BJ (cell line): ENCODE measurements at regions not wholly inside any gene's neighbourhood (a gene's known extent, or its start where the extent isn't known, plus 50 kb on each side); places are given as distances from the start of the nearest gene placed in this dataset.

Source experiments
- CTCF ChIA-PET: fragments of 350-600 bp; formaldehyde crosslinking; extraction: SDS; loops from one replicate; lab custom pipeline; 2021; ENCODE audit warnings: antibody characterized with exemption, inconsistent platforms; lab: Yijun Ruan, JAX
- POLR2A ChIA-PET: fragments of 300-600 bp; sonication (Branson Sonifier 250); formaldehyde crosslinking; extraction: SDS; loops from one replicate; lab custom pipeline; 2021; ENCODE audit warnings: antibody characterized with exemption; lab: Charles Lee
- DNase-seq: peaks from one replicate; pipeline ENCODE4 v3.0.0-alpha.2; 2011; ENCODE audit warnings: low read depth
- H3K27me3 ChIP-seq: 2 replicates; pipeline ENCODE4 v1.6.0; 2011; ENCODE audit warnings: low read length; ENCODE audit not compliant: control insufficient read depth, insufficient read depth
- H3K36me3 ChIP-seq: 2 replicates; pipeline ENCODE4 v1.5.1; 2011; ENCODE audit warnings: low read length; ENCODE audit not compliant: control insufficient read depth, insufficient read depth
- H3K4me3 ChIP-seq: 2 replicates; pipeline ENCODE4 v1.5.1; 2011; ENCODE audit warnings: low read depth, mild to moderate bottlenecking, control low read depth, low read length
- TF ChIP-seq, protein P1 (sequence below): IDR thresholded peaks from 2 replicates; pipeline ENCODE4 v1.5.1; 2011; ENCODE audit warnings: low read depth, mild to moderate bottlenecking, control low read depth, inconsistent platforms, low read length, moderate library complexity; ENCODE audit not compliant: insufficient read depth

GRCh38 chr3:76859596-76859995 is 180.3 kb upstream of the ROBO2 start:
- TF ChIP-seq, protein P1, sequence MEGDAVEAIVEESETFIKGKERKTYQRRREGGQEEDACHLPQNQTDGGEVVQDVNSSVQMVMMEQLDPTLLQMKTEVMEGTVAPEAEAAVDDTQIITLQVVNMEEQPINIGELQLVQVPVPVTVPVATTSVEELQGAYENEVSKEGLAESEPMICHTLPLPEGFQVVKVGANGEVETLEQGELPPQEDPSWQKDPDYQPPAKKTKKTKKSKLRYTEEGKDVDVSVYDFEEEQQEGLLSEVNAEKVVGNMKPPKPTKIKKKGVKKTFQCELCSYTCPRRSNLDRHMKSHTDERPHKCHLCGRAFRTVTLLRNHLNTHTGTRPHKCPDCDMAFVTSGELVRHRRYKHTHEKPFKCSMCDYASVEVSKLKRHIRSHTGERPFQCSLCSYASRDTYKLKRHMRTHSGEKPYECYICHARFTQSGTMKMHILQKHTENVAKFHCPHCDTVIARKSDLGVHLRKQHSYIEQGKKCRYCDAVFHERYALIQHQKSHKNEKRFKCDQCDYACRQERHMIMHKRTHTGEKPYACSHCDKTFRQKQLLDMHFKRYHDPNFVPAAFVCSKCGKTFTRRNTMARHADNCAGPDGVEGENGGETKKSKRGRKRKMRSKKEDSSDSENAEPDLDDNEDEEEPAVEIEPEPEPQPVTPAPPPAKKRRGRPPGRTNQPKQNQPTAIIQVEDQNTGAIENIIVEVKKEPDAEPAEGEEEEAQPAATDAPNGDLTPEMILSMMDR = no peak
- Histone ChIP-seq H3K36me3 (no peaks in the 10 kb centered on the region), H3K27me3 (no peaks in the 10 kb centered on the region), H3K4me3 (no peak overlapping the region)
- DNase-seq = no peak
- CTCF ChIA-PET = no interaction called here
- POLR2A ChIA-PET = no interaction called here

- Histone ChIP-seq H3K36me3 (no peaks in the 10 kb centered on the region), H3K4me3 (no peak overlapping the region), H3K27me3 (no peaks in the 10 kb centered on the region)
- TF ChIP-seq, protein P1 = no peak
- ChIA-PET POLR2A (no interaction called here), CTCF (no interaction called here)
- DNase-seq = no peak
These were observed 175.5 kb upstream of the ROBO2 start for GRCh38 chr3:76864355-76864754.

DNA sequence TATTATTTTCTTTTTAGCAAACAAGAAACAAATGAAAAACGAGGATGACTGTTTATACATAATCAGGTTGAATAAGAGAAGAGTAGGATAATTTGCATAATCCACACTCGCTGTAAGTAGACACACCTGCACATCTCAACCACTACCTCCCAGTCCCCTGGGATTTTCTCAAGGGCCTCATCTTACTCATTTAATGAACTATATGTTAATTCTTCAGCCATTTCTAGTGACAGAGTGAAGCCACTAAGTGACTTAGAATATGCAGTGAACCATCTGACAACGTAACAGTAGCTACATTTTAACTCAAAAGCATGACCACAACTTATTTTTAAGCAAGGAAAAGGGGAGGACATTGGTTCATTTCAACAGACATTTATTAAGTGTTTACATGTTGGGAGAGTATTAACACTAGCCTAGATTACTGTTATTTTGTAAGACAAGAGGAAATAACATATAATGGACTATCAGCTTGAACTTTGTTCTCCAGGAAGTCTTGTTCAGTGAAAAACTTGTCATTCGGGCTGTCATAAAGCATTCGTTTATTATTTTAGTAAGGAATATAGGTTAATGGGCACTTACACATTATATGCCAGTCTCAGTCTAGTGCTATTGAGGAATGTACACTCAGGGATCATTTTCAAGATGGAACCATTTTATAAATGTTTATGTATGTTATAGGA is 173.0 kb upstream of the ROBO2 start:
- H3K36me3 ChIP-seq = no peaks in the 10 kb centered on the region
- TF ChIP-seq, protein P1 = no peak
- no peak for DNase-seq
- H3K27me3 ChIP-seq = no peaks in the 10 kb centered on the region
- ChIA-PET CTCF (no interaction called here), POLR2A (no interaction called here)
- H3K4me3 ChIP-seq = no peak overlapping the region

GRCh38 chr3:76869726-76870384 is 170.0 kb upstream of the ROBO2 start:
- Histone ChIP-seq H3K4me3 (no peak overlapping the region), H3K36me3 (no peaks in the 10 kb centered on the region), H3K27me3 (no peaks in the 10 kb centered on the region)
- ChIA-PET CTCF (no interaction called here), POLR2A (no interaction called here)
- TF ChIP-seq, protein P1 = no peak
- DNase-seq = no peak

DNA sequence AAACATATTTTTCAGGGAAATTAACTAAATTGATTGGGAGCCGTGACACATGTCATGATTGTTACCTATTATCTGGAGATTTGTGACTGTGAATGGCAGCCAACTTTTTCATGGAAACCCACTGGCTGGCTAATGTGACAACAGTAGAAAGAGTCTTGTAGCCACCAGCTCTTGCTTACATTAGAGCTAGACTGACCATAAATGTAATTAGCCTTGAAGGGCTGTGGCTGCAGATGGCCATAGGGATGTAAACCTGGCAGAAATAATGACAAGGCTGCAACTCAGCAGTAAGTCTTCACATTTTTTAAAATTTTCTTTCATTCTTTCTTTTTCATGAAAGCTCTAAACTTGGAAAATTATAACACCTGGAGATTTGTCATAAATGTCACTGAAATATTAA is 168.2 kb upstream of the ROBO2 start:
- Histone ChIP-seq H3K36me3 (no peaks in the 10 kb centered on the region), H3K27me3 (no peaks in the 10 kb centered on the region), H3K4me3 (no peak overlapping the region)
- TF ChIP-seq, protein P1 = no peak
- POLR2A ChIA-PET = no interaction called here
- CTCF ChIA-PET = no interaction called here
- DNase-seq = no peak
